Glutamatergic neuron (in vitro differentiated cells): ENCODE measurements at regions not wholly inside any gene's neighbourhood (a gene's known extent, or its start where the extent isn't known, plus 50 kb on each side); places are given as distances from the start of the nearest gene placed in this dataset.
A peak's percentile ranks its signal among the peaks of the same experiment; 100 is the strongest.
"Not testable (repeated sequence)": the region's sequence is repeated elsewhere in the genome, so short reads cannot be mapped to it uniquely, and the experiment has no call there.

Experiments
- DNase-seq: peaks from one replicate; pipeline ENCODE4 v3.0.0; 2022
- H3K27ac Mint-ChIP-seq: one replicate; pipeline ENCODE4 v1.8.0; 2020; ENCODE audit warnings: mild to moderate bottlenecking, mixed read lengths, inconsistent platforms; ENCODE audit not compliant: unreplicated experiment
- H3K27me3 Mint-ChIP-seq: one replicate; pipeline ENCODE4 v1.8.0; 2020; ENCODE audit warnings: mild to moderate bottlenecking, moderate library complexity, mixed read lengths, inconsistent platforms; ENCODE audit not compliant: unreplicated experiment
- H3K36me3 Mint-ChIP-seq: one replicate; pipeline ENCODE4 v1.8.0; 2020; ENCODE audit warnings: mild to moderate bottlenecking, mixed read lengths, inconsistent platforms; ENCODE audit not compliant: unreplicated experiment
- H3K4me1 Mint-ChIP-seq: one replicate; pipeline ENCODE4 v1.8.0; 2020; ENCODE audit warnings: mild to moderate bottlenecking, low read depth, mixed read lengths, inconsistent platforms; ENCODE audit not compliant: unreplicated experiment
- H3K4me3 Mint-ChIP-seq: one replicate; pipeline ENCODE4 v1.8.0; 2020; ENCODE audit warnings: mild to moderate bottlenecking, mixed read lengths, inconsistent platforms; ENCODE audit not compliant: unreplicated experiment
- H3K9me3 Mint-ChIP-seq: one replicate; pipeline ENCODE4 v1.8.0; 2020; ENCODE audit warnings: mild to moderate bottlenecking, moderate library complexity, mixed read lengths, inconsistent platforms; ENCODE audit not compliant: unreplicated experiment
- TF ChIP-seq, protein P1 (sequence below): fragments of 200-600 bp; sonication (generic); IDR thresholded peaks from one replicate; pipeline ENCODE4 v1.5.0; 2021; ENCODE audit not compliant: partially characterized antibody, unreplicated experiment

DNA sequence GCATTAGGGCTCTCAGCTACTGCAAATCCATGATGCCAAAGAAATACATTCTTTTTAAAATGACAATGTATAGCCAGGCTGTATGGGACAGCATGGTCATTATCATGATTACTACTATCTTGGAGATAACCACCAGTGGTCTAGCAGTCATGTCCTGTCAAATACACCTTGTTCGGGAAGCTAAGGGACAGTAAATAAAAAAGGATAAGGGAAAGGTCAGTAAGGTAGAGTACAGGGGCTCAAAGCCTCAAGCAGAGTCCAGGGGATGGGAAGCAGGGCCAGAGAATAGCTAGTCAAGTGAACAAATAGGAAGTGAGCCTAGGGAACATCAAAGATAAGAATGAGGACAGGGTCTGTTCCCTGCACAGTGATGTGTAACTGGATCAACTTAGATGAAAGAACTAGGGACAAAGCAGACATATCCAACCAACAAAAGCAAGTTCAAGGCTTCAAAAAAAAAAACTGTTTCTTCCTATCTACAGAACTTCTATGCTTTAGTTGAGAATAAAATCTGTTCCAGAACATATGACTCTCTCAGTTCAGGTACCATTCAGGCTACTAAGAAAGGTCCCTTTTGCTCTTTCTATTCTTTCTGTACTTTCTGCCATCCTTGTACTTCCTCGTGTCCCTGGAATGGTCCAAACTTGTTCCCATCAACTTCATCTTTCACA lies 62.9 kb upstream of the EHBP1 start:
- peaks cover 9% of the 10 kb centered on the region for H3K36me3 Mint-ChIP-seq
- H3K27ac Mint-ChIP-seq: no peak overlapping the region
- H3K27me3 Mint-ChIP-seq: peaks cover 2% of the 10 kb centered on the region
- no peaks in the 10 kb centered on the region for H3K9me3 Mint-ChIP-seq
- no peak for DNase-seq
- no peaks in the 10 kb centered on the region for H3K4me1 Mint-ChIP-seq
- TF ChIP-seq, protein P1, sequence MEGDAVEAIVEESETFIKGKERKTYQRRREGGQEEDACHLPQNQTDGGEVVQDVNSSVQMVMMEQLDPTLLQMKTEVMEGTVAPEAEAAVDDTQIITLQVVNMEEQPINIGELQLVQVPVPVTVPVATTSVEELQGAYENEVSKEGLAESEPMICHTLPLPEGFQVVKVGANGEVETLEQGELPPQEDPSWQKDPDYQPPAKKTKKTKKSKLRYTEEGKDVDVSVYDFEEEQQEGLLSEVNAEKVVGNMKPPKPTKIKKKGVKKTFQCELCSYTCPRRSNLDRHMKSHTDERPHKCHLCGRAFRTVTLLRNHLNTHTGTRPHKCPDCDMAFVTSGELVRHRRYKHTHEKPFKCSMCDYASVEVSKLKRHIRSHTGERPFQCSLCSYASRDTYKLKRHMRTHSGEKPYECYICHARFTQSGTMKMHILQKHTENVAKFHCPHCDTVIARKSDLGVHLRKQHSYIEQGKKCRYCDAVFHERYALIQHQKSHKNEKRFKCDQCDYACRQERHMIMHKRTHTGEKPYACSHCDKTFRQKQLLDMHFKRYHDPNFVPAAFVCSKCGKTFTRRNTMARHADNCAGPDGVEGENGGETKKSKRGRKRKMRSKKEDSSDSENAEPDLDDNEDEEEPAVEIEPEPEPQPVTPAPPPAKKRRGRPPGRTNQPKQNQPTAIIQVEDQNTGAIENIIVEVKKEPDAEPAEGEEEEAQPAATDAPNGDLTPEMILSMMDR: no peak
- no peak overlapping the region for H3K4me3 Mint-ChIP-seq

DNA sequence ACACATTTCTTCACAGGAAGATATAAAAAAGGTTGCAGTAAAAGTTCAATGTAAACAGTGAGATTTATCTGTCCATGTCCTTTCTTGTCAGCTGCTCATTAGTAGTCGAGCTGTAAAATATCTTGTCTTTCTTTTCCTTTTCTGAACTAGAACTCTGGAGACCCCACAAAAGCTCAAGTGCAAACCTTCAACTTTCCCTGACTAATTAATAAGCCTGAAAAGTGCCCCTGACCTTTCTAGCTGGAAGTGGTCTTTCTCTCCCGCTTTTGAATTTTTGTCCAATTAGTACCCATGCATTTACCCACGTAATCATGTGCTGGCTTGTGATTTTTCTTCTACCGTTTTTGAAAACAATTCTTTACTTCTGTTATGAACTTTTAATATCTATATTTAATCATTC lies 63.6 kb upstream of the EHBP1 start:
- H3K9me3 Mint-ChIP-seq: no peaks in the 10 kb centered on the region
- H3K27ac Mint-ChIP-seq: no peak overlapping the region
- DNase-seq: no peak
- H3K4me1 Mint-ChIP-seq: no peaks in the 10 kb centered on the region
- H3K27me3 Mint-ChIP-seq: peaks cover 2% of the 10 kb centered on the region
- TF ChIP-seq, protein P1: no peak
- H3K36me3 Mint-ChIP-seq: peaks cover 9% of the 10 kb centered on the region
- no peak overlapping the region for H3K4me3 Mint-ChIP-seq

DNA sequence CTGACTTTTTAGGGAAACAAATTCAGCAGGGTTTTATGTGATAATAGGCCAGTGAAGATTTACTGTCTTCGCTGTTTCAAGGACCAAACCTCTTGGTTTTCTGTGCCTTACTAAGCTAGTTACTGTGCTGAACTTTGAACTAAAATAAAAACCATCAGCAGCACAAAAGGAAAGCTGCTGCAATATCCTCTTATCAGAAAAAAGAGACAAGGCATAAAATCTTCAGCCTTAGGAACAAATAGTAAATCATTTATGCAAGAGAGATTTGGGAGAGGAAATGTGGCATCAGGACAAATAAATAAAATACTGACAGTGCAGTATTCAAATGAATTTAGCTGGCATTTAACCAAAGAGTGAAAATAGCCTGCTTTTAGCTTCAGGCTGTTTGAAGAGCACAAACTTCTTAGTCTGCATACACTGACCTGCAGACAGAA lies 64.1 kb upstream of the EHBP1 start:
- Mint-ChIP-seq H3K4me3 (no peak overlapping the region), H3K36me3 (peaks cover 9% of the 10 kb centered on the region), H3K4me1 (no peaks in the 10 kb centered on the region), H3K9me3 (no peaks in the 10 kb centered on the region), H3K27ac (no peak overlapping the region), H3K27me3 (peaks cover 2% of the 10 kb centered on the region)
- no peak for DNase-seq
- TF ChIP-seq, protein P1: no peak

DNA sequence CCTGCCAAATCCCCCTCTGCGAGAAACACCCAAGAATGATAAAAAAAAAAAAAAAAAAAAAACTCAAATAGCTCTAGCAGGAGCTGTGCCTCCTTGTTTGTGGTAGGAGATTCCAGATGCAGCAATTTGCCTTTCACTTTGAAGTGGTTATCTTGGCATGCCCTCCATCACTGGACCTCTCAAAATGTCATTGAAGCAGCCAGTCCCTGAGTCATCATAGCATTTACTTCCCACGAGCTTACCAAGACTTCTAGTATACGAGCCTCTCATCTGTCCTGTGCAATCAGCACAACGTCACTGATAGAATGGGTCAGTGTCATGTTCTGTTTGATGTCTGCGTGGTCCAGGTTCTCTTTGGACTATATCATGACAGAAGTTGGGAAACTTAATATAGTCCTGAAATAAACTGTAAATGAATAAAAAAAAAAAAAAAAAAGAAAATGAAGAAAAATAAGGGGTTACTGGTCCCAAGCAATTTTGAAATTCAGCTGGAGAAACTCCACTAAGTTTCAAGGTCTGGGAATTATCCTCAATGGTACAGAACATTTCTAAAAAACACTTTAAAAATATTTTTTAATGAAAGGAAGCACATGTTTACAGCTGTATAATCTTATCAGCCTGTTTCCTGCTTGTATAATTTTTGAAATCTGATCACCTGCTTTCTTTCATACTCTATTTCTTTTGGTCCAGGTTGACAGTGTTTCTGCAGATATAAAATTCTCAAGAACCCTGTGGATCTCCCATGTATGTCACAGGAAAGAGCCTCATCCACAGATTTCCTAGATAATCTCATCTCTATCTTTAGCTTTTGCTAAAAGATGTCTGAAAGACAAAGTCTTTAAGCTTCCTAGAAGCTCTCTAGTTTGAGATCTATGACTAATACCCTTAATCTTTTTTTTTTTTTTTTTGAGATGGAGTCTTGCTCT lies 74.1 kb upstream of the EHBP1 start:
- Mint-ChIP-seq H3K27me3 (peaks cover 2% of the 10 kb centered on the region), H3K4me1 (no peaks in the 10 kb centered on the region), H3K27ac (peak overlapping the region; percentile 59), H3K4me3 (no peak overlapping the region), H3K36me3 (peaks cover 9% of the 10 kb centered on the region), H3K9me3 (peaks cover 11% of the 10 kb centered on the region)
- TF ChIP-seq, protein P1: no peak
- DNase-seq: no peak

DNA sequence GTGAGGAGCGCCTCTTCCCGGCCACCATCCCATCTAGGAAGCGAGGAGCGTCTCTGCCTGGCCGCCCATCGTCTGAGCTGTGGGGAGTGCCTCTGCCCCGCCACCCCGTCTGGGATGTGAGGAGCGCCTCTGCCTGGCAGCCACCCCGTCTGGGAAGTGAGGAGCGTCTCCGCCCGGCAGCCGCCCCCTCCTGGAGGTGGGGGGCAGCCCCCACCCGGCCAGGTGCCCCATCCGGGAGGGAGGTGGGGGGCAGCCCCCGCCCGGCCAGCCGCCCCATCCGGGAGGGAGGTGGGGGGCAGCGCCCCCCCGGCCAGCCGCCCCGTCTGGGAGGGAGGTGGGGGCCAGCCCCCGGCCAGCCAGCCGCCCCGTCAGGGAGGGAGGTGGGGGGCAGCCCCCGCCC lies 75.3 kb upstream of the EHBP1 start:
- H3K36me3 Mint-ChIP-seq, H3K27me3 Mint-ChIP-seq, DNase-seq, H3K4me1 Mint-ChIP-seq, H3K27ac Mint-ChIP-seq, H3K4me3 Mint-ChIP-seq: not testable (repeated sequence)
- peaks cover 11% of the 10 kb centered on the region for H3K9me3 Mint-ChIP-seq

DNA sequence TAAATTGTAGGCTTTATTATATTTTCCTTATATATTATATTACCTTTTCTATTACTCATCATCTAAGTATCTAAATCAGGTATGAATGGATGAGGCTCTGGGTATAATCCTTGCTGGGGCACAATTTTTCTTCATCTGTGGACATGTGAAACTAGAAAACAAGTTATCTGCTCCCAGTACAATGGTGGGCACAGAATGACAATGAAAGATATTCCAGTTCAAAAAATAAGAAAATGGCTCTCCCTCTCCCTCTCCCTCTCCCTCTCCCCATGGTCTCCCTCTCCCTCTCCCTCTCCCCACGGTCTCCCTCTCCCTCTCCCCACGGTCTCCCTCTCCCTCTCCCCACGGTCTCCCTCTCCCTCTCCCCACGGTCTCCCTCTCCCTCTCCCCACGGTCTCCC lies 76.2 kb upstream of the EHBP1 start:
- not testable (repeated sequence) for H3K27me3 Mint-ChIP-seq, H3K4me3 Mint-ChIP-seq, H3K4me1 Mint-ChIP-seq, DNase-seq, H3K36me3 Mint-ChIP-seq, H3K27ac Mint-ChIP-seq
- peaks cover 11% of the 10 kb centered on the region for H3K9me3 Mint-ChIP-seq
